Stromal cell of bone marrow (primary cell): ENCODE measurements at regions not wholly inside any gene's neighbourhood (a gene's known extent, or its start where the extent isn't known, plus 50 kb on each side); places are given as distances from the start of the nearest gene placed in this dataset.

Experiments used
- DNase-seq: peaks from one replicate; pipeline ENCODE4 v3.0.0-alpha.2; 2012; ENCODE audit warnings: low read depth

DNA sequence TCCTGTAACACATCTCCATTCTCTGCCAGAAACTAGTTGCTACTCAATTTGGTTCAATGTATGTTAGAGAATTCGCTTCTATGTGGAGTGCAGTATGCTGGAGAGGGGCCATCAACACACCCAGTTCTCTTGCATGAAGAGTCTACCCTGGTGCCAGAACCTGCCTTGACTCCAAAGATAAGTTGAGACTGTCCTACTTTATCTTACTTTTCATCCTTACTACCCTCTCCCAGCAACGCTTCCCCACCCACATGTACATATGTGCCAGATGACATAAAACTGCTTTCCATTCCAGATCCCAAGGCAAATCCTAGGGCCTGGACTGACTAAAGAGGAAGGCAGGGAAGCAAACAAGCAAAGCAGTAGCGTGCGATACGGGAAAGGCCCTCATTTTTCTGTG, 442.6 kb upstream of the THRB start:
- DNase-seq: no peak

DNA sequence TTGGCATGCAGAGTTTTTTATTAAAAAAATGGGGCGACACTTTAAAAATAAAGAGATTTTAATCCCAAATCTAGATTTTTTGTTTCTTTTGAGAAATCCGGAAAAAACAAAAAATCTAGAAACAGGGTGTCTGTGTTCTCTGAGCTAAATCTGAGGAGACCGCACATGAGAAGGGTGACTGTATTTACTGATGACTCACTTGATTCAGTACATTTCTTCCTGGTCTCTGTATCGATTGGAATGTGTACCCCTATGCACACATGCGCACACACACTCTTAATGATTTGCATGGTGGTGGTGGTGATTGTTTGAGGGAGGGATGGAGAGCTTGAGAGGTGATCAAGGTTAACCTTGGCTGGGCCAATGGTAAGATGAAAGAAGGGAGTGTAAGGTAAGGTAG, 443.1 kb upstream of the THRB start:
- no peak for DNase-seq

DNA sequence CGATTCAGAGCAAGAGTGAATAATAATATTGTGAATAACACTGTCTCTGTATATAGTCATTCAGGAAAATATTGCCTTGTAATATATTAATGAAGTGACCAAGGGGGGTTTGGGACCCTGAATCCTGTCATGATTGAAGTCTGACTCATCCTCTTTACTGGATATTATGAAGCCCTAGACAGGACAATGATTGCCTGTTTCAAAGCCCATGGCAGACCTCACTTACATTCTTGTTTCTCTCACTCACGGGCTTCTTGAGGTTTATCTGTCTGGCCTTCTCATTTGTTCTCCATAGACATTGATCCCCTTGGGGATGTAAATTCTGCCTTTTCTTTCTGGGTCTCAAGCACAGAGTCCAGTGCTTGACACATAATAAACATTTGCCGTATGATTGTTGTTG, 449.3 kb upstream of the THRB start:
- no peak for DNase-seq

DNA sequence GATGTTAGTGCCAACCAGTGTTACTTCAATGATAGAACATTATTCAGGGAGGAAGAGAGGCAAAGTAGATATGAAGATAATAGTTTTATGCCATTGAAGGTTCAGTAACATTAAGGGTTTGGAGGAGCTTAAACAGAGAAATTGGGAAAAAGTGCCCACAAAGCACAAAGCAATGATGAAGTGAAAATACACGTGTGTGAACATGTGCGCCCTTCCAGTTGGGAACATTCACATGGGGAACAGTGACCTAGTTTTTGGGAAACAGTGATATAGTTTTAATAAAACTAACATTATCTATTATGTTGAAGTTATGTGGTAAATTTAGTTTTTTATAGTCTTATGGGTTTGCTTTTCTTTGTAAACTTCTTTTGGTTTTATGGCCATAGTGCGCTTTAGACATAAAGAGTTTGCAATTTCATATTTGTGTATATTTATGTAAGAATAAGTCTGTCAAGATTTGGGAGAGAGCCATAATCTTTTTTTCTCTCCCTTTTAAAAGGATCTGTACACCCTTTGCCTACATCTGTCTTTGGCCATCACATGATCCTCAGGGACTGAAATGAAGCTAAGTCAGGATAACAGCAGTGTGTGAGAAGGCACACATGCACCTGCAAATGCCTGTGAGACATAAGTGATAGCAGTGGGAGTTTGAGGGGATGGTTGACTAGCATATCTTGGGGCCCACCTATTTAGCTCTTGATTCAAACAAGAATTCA, 450.3 kb upstream of the THRB start:
- DNase-seq: no peak

DNA sequence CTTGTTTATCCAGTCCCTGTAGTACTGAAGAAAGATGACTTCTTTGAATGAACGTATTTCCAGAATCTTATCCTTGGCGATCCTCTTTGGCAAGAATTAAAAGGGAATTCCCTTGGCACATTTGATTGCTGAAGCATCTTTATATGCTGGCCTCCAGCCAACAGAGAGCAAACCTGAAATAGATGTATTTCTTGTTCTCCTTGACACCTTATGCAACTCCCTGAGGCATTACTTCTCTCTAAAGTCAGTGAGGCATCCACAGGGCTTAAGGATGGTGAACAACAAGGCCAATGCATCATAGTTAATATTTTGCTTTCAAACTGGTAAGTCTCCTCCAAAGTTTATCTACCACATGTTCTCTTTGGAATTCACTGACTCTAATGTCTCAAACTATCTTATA, 450.9 kb upstream of the THRB start:
- DNase-seq: no peak

DNA sequence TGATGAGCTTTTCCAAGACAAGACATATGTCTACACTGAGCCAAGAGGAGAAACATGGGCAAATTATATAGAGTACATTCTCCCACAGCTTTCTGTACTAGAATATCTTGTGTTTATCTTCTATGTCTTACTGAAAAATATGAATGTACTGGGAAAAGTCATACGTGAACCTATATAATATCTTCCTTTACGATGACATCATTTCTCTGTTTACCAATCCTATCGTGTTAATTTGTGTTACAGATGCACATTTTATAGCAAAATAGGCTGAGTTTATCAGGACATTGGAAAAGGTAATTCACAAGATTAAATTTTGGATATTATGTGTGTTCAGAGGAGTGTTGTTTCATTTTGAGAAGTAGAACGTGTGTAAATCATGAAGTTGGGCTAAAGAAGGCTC, 452.5 kb upstream of the THRB start:
- no peak for DNase-seq

DNA sequence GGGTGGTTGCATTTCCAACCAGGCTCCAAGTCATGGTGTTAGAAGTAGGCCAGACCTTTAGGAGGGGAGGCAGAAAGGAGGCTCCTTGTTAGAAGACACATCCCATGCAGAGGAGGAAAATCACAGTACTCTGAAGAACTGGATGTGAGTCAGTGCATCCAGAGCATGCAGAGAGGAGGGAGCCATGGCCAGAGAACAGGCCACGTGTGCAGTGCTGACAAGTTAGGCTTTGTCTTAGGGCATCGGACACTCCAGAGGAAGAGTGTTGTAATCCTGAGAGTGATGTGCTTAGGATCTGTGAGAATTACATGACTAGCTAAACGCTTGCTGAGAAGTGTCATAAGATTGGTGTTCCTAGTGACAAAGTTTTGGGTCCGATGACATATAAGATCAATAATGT, 456.5 kb upstream of the THRB start:
- no peak for DNase-seq

DNA sequence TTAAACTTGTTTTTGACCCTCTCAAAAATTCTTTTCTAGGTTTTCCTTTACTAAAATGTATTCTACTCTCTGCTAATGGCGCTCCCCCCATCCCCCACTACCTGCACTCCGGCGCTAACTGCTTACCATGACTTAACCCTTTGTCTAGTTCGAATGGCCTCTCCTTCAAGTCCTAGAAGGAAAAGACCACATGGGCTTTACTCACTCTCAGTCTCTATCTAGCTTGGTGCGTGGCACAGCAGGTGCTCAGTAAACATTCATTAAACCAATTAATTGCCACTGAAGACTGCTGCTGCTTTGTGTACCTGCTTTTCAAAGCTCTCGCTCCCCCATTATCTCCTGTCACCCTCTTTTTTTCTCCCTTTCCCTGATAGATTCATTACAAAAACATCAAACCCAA, 457.7 kb upstream of the THRB start:
- no peak for DNase-seq

DNA sequence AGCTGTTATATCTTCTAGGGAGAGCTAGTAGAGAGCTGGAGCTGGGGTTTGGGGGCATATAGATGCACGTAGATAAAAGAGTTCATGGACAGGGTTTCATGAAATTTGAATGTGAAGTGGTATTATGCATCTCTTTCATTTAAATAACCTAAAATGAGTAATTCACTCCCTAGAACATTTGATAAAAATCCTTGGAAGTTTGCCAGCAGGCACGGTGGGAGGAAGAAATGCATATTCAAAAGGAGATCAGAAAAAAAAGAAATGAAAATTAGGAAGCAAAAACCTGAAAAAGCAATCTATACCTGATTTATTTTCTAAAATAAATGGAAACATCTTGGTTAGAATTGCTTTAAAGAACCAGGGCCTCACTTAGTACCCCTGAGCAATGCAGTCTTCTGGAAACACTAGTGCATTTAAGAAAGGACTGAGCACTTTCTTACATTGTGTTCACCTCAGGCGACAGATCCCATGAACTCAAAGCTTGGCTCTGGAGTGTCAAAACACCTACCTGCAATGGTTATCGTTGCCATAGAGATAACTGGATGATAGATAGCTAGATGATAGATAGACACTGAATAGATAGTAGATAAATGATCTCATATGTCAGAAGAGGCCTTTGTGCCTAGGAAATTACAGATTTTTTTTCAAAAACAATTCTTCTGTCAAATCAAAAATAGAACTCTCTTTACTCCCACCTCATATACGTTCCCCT, 458.6 kb upstream of the THRB start:
- DNase-seq: no peak

DNA sequence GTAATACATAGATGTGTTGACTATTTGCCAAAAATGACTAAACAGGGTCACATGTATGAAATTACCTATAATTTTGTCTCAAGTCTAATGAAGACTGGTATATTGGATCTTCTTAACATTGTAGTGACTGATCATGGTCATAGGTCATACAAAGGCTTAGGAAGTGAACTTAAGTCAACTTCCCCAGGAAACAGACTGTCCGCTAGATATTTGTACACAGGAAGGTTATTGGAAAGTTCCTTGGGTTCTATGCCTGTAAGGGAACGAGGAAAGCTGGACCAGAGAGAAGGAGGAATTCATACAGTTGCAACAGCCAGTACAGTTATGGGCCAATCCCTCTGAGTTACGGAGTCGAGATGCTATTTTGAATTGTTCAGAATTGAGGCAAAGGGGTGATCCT, 462.0 kb upstream of the THRB start:
- DNase-seq: no peak

DNA sequence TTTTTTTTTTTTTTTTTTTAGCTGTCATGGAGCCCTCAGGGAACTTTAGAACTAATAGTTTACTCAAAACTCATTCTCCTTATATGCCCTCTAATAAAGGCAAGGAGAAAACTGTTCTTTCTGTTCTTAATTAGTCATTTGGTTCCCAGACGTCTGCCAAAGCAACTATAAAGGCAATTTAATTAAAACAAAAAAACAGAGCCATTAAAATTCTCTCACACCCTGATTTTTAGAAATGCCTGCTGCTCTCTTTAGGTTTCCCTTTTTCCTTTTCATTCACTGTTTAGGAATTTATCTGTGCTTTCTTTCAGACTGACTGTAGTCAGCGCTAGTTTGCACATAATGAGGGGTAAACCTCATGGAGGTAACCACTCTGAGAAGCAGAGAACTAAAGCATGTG, 463.6 kb upstream of the THRB start:
- no peak for DNase-seq

DNA sequence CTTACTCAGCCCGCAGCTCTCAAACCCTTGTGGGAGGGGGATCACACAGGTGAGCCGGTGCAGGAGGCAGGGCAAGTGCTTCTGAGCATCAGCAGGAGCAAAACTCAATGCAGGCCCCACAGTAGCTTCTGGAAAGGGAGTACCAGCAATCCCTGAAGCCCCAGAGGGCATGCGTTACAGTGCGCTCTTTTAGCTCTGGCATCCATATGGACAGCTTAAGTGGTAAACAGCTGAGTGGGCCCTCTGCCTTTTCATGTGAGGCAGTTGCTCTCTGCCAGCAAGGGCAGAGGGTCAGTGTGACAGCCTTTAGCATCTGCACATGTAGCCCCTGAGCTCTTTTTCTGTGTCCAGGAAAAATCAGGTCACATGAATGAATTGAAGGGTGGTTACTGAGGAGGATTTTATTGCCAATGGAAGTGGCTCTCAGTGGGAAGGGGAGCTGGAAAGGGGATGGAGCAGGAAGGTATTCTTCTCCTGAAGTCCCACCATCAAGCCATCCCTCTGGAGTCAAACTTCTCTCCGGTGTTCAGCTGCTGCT, 464.3 kb upstream of the THRB start:
- no peak for DNase-seq

DNA sequence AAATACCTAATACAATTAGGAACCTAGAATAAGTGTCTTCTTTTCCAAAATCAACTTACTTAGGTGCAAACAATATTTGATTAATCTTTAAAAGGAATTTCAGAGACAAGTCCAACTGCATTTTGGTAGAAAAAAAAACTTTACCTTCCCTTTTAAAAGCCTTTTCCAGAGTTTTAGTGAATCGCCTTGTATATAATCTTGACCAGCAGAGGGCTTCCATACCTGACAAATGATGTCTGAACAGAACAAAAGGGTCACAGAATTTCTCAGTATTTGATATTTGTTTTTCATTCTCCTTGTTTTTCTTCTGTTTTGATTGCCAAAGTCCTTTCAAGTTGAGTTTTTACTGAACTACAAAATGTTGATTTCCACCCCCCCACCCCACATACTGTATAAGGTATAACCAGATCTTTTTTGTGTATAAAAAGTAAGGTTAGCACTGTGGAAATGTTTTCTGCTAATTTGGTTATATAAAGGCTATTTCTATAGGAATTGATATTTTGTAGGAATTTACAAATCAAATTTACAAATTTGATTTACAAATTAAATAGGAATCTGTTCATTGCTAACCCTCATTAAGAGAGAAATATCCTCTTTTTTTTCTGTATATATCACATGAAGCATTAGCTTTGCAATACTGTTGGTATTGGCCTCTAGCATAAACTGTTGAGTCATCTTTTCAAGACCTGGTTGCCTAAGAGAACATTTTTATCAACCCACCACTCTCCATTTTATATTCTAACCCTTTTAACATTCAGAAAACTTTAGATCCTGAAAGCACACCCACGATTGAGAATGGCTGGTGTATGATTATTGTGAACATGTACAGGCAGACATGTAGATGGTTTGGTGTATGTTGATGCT, 464.1 kb upstream of the RARB start:
- peak; percentile 21 for DNase-seq

DNA sequence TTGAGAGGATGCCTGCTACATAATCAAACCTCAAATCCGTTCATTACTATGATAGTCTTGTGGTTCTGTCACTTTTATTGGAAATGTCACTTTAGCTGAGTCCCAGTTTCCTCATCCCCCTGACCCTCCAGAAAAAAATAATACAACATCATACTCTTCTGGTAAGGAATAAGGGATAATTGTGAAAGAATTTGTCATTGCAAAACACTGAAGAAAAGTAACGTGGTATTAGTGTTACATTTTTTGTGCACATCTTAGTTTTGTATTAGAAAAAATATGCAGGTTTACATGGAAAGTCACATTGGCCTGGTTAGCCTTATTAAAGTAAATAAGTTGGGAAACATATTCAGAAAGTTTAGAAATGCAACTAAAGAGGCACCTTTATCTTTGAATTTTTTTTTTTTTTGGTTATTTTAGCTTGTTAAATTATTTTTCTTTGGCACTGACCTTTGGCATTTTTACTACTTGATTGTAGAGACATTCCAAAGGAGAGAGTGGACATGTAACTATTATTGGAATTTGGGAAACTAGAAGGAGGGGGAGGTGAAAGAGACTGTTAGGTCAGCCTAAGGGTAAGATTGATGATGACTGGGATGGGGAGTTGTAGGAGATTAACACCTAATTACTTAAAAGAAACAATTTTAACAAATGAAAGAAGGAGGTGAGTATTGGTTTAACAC, 462.2 kb upstream of the RARB start:
- DNase-seq: no peak

DNA sequence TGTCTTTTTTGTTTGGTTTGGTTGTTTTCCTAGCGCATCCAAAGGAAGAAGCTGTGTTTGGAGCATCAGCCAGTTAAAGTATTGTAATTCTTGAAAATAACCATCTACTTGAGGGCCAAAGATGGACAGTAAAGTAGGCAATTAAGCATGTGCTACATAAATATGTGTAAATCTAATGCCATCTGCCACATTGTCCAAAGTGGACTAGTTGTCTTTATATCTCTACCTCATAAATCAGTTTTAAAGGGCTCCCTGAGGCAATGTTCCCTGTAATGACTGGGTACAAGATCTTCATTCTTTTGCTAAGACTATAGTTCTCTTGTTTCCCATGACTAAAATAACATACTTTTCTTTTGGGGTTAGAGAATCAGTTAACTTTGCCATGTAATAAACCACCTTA, 460.0 kb upstream of the RARB start:
- no peak for DNase-seq

DNA sequence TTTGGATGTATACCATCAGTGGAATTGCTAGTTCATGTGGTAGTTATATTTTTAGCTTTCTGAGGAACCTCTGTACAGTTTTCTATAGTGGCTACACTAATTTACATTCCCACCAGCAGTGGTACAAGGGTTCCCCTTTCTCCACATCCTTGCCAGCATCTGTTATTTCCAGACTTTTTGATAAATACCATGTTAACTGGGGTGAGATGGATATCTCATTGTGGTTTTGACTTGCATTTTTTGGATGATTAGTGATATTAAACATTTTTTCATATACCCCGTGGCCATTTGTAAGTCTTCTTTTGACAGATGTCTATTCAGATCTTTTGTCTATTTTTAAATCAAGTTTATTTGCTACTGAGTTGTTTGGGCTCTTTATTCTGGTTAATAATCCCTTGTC, 455.6 kb upstream of the RARB start:
- no peak for DNase-seq

DNA sequence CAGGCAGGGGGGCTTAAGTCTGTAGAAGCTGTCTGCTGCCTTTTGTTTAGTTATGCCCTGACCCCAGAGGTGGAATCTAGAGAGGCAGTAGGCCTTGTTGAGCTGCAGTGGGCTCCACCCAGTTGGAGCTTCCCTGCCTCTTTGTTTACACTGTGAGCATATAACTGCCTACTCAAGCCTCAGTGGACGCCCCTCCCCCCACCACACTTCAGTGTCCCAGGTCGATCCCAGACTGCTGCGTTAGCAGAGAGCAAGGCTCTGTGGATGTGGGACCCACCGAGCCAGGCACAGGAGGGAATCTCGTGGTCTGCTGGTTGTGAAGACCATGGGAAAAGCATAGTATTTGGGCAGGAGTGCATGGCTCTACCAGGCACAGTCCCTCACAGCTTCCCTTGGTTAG, 446.8 kb upstream of the RARB start:
- no peak for DNase-seq

DNA sequence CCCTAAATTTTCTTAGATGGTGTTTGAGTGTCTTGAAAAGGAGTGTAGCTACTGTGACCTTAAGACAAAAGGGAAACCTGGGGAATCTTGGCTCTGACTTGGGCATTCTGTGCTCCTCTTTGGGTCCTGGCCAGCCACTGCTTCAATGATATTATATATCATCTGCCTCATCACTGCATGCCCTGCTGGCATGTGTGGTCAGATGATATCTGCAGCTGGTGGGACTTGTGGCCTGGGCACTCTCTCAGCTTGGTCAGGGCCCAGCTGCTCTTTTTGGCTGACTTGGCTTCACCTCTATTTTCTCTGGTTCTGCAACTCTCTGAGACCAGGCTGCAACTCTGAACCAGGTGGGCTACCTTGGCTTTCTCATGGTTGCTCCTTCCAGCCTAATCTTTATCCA, 446.1 kb upstream of the RARB start:
- no peak for DNase-seq

DNA sequence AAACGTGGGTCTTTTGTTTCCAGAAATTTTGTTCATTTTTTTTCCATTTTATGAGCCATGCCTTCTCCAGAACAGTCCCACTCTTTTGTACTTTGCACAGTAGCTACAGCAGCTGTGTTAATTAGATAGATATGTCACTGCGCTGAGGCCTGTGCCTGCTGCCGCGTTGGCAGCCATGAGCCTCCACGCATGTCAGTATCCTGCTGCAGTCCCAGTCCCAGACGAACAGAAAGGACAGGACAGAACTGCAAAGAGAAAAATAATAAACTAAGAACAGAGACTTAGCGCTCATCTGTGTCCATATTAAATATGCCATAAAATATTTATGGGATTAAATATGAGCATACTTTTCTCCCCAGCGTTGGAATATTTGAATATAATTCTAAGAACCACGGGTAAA, 442.4 kb upstream of the RARB start:
- no peak for DNase-seq

DNA sequence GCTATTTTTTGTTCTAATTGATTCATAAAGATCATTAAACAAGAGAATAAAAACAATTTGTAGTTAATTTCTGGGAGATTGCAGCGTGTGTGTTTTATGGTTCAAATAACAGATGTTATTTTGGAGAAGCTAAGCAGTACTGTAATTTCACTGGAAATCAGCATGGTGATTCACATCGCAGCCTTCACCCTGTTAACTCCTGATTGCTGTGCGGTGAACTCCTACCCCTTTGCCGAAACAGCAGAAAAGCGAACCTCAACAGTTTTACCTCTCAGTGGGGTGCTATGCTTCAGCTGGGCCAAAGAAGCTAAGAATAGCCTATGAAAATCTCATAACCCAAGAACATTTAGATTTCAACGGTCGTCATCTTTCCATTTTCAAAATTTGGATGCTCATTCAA, 441.5 kb upstream of the RARB start:
- no peak for DNase-seq

DNA sequence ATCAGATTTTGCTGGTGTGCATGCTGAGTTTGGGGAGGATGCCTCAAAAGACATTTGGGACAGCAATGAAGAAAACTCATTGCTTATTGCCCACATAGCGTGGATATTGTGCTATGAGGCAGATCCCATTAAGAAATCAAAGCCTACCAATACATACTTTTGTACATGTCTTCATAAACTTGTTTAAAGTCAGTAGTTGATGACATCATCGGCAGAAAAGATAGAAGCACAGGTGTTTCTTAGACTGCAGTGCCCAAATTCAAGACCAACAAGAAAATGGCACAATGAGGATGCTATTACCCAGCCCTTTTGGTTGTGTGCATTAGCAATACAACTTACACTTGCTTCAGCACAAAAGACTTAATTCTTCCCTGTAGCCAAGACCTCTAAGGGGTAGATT, 428.7 kb upstream of the RARB start:
- DNase-seq: no peak

DNA sequence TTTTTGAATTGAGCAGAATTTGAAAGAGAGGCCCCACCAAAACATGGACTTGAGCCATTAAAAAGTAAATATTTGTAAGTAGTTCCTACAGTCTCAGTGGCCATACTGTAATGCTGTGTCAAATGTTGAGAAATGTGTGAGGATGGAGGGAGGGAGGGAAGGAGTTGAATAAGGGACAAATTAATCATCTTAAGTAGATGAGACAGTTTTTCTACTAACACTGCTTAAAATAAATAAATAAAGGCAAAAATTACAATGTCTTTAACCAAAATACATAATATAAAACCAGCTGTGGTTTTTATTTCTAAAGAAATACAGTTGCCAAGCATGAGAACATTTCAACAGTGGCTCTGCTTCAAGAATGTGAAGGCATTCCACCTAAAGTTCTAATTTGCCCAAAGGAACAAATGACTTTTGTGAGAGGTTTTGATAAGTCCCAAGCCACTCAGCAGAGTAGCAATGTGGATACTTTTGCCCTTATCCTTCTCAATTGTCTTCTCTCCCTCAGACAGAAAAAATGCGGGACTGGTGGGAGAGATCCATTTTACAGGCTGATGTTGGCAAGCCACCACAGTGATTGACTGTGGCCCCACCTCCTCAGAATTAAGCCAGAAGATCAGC, 427.0 kb upstream of the RARB start:
- no peak for DNase-seq
